ENCODE measurements at regions not wholly inside any gene's neighbourhood (a gene's known extent, or its start where the extent isn't known, plus 50 kb on each side); places are given as distances from the start of the nearest gene placed in this dataset.

DNA sequence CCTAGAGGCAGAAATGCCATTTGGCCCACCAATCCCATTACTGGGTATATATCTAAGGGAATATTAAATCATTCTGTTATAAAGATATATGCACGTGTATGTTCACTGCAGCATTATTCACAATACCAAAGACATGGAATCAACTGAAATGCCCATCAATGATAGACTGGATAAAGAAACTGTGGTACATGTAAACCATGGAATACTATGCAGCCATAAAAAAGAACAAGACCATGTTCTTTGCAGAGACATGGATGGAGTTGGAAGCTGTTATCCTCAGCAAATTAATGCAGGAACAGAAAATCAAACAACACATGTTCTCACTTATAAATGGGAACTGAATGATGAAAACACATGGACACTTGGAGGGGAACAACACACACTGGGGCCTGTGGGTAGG, 458.4 kb downstream of the CD83 start:
- TF ChIP-seq CBFB (CRISPR knock-in tag; IDR thresholded peaks at IDR 0.05; ENCODE audit: low read depth) (no peak), SP1 (CRISPR knock-in tag; conservative IDR thresholded peaks at IDR 0.05) (no peak), NFYB (CRISPR knock-in tag; conservative IDR thresholded peaks at IDR 0.05; ENCODE audit: low read depth) (no peak)
- TF ChIP-seq, protein P1, sequence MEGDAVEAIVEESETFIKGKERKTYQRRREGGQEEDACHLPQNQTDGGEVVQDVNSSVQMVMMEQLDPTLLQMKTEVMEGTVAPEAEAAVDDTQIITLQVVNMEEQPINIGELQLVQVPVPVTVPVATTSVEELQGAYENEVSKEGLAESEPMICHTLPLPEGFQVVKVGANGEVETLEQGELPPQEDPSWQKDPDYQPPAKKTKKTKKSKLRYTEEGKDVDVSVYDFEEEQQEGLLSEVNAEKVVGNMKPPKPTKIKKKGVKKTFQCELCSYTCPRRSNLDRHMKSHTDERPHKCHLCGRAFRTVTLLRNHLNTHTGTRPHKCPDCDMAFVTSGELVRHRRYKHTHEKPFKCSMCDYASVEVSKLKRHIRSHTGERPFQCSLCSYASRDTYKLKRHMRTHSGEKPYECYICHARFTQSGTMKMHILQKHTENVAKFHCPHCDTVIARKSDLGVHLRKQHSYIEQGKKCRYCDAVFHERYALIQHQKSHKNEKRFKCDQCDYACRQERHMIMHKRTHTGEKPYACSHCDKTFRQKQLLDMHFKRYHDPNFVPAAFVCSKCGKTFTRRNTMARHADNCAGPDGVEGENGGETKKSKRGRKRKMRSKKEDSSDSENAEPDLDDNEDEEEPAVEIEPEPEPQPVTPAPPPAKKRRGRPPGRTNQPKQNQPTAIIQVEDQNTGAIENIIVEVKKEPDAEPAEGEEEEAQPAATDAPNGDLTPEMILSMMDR (IDR thresholded peaks at IDR 0.05): no peak
